SK-N-SH (cell line): ENCODE measurements at regions not wholly inside any gene's neighbourhood (a gene's known extent, or its start where the extent isn't known, plus 50 kb on each side); places are given as distances from the start of the nearest gene placed in this dataset.

Experiments used
- JUND ChIP-seq: IDR thresholded peaks from 2 replicates; pipeline ENCODE4 v1.4.0; 2012
- MXI1 ChIP-seq: IDR thresholded peaks from 2 replicates; pipeline ENCODE4 v1.6.1; 2012; ENCODE audit warnings: mild to moderate bottlenecking, low read depth, low read length, improper control_type of control experiment
- NRF1 ChIP-seq: IDR thresholded peaks from 2 replicates; pipeline ENCODE4 v1.6.1; 2012; ENCODE audit warnings: low read depth, mild to moderate bottlenecking, low read length
- POLR2AphosphoS5 ChIP-seq: IDR thresholded peaks from 2 replicates; pipeline ENCODE4 v1.6.1; 2012; ENCODE audit warnings: low read depth, low read length
- RAD21 ChIP-seq: IDR thresholded peaks from 2 replicates; pipeline ENCODE4 v1.6.1; 2012; ENCODE audit warnings: mild to moderate bottlenecking, low read length
- RCOR1 ChIP-seq: fragments of 150-350 bp; IDR thresholded peaks from 2 replicates; pipeline ENCODE4 v1.6.1; 2017; ENCODE audit warnings: antibody characterized with exemption, low read length
- SMC3 ChIP-seq: IDR thresholded peaks from 2 replicates; pipeline ENCODE4 v1.6.1; 2012; ENCODE audit warnings: low read depth, low read length, improper control_type of control experiment
- TEAD4 ChIP-seq: IDR thresholded peaks from 2 replicates; pipeline ENCODE4 v1.4.0; 2012; ENCODE audit warnings: mild to moderate bottlenecking, borderline replicate concordance; ENCODE audit not compliant: insufficient read depth
- TF ChIP-seq, protein P1 (sequence below): fragments of 200-600 bp; sonication (generic); IDR thresholded peaks from 2 replicates; pipeline ENCODE4 v1.6.1; 2017; ENCODE audit warnings: antibody characterized with exemption, mild to moderate bottlenecking, moderate library complexity
- TF ChIP-seq, protein P2 (sequence below): IDR thresholded peaks from 2 replicates; pipeline ENCODE4 v1.6.1; 2012; ENCODE audit warnings: mild to moderate bottlenecking, low read depth, low read length, moderate library complexity
- TF ChIP-seq, protein P3 (sequence below): fragments of 150-350 bp; IDR thresholded peaks from 2 replicates; pipeline ENCODE4 v1.6.1; 2017; ENCODE audit warnings: antibody characterized with exemption, low read length, low read depth, borderline replicate concordance
- TF ChIP-seq, protein P4 (sequence below): IDR thresholded peaks from 2 replicates; pipeline ENCODE4 v1.4.0; 2012; ENCODE audit warnings: low read depth, borderline replicate concordance
- TF ChIP-seq, protein P5 (sequence below): IDR thresholded peaks from 2 replicates; pipeline ENCODE4 v1.4.0; 2012; ENCODE audit warnings: low read depth

DNA sequence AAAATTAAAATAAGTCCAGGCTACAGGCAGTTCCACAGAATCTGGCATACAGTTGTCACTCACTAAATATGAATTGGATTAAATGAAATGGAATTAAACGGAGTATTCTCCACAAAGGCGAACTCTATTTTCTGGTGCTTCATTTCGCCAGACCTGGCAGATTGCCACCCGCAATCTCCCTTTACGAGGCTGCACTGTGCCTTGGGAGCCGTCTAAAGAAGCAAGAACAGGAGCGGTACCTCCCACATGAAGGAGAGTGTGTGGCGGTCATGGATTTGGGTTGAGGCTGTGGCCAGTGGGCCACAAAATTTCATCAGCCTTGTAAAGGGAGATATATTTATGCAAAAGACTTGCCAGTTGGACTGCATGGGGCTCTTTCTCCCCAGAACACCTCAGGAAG is 151.0 kb downstream of the OSR1 start:
- TF ChIP-seq RAD21 (no peak), NRF1 (no peak), POLR2AphosphoS5 (no peak), SMC3 (no peak), RCOR1 (no peak), MXI1 (no peak), JUND (no peak), TEAD4 (no peak)
- TF ChIP-seq, protein P1, sequence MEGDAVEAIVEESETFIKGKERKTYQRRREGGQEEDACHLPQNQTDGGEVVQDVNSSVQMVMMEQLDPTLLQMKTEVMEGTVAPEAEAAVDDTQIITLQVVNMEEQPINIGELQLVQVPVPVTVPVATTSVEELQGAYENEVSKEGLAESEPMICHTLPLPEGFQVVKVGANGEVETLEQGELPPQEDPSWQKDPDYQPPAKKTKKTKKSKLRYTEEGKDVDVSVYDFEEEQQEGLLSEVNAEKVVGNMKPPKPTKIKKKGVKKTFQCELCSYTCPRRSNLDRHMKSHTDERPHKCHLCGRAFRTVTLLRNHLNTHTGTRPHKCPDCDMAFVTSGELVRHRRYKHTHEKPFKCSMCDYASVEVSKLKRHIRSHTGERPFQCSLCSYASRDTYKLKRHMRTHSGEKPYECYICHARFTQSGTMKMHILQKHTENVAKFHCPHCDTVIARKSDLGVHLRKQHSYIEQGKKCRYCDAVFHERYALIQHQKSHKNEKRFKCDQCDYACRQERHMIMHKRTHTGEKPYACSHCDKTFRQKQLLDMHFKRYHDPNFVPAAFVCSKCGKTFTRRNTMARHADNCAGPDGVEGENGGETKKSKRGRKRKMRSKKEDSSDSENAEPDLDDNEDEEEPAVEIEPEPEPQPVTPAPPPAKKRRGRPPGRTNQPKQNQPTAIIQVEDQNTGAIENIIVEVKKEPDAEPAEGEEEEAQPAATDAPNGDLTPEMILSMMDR: no peak
- TF ChIP-seq, protein P2, sequence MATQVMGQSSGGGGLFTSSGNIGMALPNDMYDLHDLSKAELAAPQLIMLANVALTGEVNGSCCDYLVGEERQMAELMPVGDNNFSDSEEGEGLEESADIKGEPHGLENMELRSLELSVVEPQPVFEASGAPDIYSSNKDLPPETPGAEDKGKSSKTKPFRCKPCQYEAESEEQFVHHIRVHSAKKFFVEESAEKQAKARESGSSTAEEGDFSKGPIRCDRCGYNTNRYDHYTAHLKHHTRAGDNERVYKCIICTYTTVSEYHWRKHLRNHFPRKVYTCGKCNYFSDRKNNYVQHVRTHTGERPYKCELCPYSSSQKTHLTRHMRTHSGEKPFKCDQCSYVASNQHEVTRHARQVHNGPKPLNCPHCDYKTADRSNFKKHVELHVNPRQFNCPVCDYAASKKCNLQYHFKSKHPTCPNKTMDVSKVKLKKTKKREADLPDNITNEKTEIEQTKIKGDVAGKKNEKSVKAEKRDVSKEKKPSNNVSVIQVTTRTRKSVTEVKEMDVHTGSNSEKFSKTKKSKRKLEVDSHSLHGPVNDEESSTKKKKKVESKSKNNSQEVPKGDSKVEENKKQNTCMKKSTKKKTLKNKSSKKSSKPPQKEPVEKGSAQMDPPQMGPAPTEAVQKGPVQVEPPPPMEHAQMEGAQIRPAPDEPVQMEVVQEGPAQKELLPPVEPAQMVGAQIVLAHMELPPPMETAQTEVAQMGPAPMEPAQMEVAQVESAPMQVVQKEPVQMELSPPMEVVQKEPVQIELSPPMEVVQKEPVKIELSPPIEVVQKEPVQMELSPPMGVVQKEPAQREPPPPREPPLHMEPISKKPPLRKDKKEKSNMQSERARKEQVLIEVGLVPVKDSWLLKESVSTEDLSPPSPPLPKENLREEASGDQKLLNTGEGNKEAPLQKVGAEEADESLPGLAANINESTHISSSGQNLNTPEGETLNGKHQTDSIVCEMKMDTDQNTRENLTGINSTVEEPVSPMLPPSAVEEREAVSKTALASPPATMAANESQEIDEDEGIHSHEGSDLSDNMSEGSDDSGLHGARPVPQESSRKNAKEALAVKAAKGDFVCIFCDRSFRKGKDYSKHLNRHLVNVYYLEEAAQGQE: no peak
- TF ChIP-seq, protein P3, sequence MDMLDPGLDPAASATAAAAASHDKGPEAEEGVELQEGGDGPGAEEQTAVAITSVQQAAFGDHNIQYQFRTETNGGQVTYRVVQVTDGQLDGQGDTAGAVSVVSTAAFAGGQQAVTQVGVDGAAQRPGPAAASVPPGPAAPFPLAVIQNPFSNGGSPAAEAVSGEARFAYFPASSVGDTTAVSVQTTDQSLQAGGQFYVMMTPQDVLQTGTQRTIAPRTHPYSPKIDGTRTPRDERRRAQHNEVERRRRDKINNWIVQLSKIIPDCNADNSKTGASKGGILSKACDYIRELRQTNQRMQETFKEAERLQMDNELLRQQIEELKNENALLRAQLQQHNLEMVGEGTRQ: no peak
- TF ChIP-seq, protein P4, sequence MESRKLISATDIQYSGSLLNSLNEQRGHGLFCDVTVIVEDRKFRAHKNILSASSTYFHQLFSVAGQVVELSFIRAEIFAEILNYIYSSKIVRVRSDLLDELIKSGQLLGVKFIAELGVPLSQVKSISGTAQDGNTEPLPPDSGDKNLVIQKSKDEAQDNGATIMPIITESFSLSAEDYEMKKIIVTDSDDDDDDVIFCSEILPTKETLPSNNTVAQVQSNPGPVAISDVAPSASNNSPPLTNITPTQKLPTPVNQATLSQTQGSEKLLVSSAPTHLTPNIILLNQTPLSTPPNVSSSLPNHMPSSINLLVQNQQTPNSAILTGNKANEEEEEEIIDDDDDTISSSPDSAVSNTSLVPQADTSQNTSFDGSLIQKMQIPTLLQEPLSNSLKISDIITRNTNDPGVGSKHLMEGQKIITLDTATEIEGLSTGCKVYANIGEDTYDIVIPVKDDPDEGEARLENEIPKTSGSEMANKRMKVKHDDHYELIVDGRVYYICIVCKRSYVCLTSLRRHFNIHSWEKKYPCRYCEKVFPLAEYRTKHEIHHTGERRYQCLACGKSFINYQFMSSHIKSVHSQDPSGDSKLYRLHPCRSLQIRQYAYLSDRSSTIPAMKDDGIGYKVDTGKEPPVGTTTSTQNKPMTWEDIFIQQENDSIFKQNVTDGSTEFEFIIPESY: no peak
- TF ChIP-seq, protein P5, sequence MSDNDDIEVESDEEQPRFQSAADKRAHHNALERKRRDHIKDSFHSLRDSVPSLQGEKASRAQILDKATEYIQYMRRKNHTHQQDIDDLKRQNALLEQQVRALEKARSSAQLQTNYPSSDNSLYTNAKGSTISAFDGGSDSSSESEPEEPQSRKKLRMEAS: no peak
